ENCODE measurements at regions not wholly inside any gene's neighbourhood (a gene's known extent, or its start where the extent isn't known, plus 50 kb on each side); places are given as distances from the start of the nearest gene placed in this dataset.

DNA sequence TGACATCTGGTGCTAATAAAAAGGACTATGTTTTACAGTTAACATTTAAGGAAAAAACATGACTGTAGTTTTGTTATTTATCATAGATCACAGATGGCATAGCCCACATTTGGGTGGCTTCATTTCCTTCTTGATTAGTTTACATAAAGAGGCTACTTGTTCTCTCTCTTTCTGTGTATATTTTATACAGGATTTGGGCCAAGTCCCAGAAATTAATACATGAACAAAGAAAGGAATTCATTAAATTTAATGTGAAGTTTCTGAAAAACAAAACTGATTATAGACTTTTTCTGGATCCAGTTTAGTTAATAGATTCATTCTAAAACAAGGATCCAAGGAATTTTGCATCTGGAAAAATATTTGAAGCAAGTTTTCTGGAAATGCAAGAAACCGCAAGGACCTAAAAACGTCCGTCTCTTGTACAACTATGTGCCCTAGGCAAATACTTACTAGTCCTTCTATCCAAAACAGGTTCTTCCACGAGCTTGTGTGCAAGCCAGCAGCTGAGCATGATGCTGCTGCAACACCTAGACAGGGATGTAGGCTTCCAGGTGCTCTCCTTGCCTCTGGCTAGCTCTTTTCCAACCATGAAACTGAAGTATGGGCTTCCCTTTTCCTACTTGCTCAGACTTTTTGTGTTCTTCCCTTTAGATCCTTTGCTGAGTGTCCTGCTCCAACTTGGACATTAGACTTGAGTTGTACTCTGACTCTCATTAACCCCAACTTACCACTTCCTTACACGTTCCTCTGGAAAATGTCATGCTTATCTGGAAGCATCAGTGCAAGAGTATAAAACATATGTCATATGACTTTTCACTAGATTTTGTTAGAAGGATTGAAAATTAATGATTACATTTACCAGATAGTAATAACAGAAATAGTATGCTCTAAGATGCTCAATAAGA is 161.5 kb upstream of the STARD13 start:
- TF ChIP-seq, protein P1, sequence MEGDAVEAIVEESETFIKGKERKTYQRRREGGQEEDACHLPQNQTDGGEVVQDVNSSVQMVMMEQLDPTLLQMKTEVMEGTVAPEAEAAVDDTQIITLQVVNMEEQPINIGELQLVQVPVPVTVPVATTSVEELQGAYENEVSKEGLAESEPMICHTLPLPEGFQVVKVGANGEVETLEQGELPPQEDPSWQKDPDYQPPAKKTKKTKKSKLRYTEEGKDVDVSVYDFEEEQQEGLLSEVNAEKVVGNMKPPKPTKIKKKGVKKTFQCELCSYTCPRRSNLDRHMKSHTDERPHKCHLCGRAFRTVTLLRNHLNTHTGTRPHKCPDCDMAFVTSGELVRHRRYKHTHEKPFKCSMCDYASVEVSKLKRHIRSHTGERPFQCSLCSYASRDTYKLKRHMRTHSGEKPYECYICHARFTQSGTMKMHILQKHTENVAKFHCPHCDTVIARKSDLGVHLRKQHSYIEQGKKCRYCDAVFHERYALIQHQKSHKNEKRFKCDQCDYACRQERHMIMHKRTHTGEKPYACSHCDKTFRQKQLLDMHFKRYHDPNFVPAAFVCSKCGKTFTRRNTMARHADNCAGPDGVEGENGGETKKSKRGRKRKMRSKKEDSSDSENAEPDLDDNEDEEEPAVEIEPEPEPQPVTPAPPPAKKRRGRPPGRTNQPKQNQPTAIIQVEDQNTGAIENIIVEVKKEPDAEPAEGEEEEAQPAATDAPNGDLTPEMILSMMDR (IDR thresholded peaks at IDR 0.05), result no peak
- ATAC-seq (ENCODE audit: low FRiP score), result no peak
- DNase-seq (ENCODE audit: low spot score), result no peak

- DNase-seq (ENCODE audit: low spot score), result no peak
- TF ChIP-seq, protein P1 (IDR thresholded peaks at IDR 0.05), result no peak
- ATAC-seq (ENCODE audit: low FRiP score), result no peak
Measured at GRCh38 chr13:33448889-33449288, 163.3 kb upstream of the STARD13 start.

DNA sequence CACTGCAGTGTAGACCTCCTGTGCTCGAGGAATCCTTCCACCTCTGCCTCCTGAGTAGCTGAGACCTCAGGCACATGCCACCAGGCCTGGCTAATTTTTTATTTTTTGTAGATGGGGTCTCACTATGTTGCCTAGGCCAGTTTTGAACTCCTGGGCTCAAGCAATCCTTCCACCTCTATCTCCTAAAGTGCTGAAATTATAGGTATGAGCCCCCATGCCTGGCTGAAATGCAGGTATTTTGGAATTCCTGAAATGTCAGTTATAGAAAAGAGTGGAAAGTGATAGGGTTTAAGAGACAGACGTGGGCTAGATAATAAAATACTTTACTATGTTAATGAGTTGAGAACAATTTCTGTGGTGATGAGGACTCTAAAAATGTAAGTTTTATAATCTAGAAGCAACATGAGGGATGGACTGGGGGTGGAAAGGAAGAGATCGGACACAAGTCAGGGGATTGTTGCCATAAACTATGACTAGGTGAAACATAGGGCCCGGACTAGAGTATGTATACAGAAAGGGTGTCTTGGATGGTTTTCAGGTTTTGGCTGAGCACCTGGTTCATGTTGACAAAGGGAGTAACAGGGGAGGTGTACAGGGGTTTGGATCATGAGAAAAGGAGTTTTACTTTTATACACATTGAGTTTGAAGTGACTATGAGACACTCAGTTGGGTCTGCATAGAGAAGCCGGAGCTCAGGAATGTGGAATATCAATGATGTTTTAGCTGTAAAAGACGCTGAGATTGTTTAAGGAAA is 165.6 kb upstream of the STARD13 start:
- DNase-seq (ENCODE audit: low spot score), result no peak
- ATAC-seq (ENCODE audit: low FRiP score), result no peak
- TF ChIP-seq, protein P1 (IDR thresholded peaks at IDR 0.05), result no peak

DNA sequence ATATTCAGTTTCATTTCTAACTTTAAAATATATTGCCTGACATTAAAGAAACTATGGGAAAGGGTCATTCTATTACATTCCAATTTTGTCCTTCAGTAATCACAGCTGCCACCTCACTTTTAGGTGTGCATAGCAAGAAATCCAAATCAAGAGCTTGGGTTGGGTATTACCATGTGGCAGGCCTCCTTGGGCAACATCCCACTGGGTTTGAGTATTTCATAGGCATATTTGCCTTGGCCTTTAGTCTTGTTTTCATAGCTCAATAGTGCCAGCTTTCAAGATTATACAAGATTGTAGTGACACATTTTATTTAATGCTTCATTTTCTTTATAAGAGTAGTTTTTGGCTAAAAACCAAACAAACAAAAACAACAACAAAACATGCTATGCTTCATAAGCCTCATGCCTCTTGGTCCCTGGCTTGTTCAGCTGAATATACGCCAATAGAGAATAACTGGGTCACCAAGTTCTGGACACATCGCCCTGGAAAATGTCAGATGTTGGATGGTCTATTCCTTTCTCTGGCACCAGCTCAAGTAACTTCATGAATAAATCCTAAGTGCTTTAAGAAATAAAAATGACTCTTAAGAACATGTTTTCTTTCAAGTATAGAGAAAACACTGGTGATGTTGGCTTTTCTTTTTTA is 167.4 kb upstream of the STARD13 start:
- no peak for DNase-seq (ENCODE audit: low spot score)

GRCh38 chr13:33453936-33454335 is 168.4 kb upstream of the STARD13 start:
- TF ChIP-seq, protein P1 (IDR thresholded peaks at IDR 0.05), result no peak
- ATAC-seq (ENCODE audit: low FRiP score) (no peak), DNase-seq (ENCODE audit: low spot score) (no peak)

More for the DNA sequence above, 167.4 kb upstream of the STARD13 start:
- no peak for ATAC-seq (ENCODE audit: low FRiP score)
- TF ChIP-seq, protein P1 (IDR thresholded peaks at IDR 0.05), result no peak

GRCh38 chr13:33454844-33455705 is 169.5 kb upstream of the STARD13 start:
- TF ChIP-seq, protein P1 (IDR thresholded peaks at IDR 0.05), result no peak
- ATAC-seq (ENCODE audit: low FRiP score), result no peak
- no peak for DNase-seq (ENCODE audit: low spot score)

All from omental fat pad (tissue), 3 donors.